ENCODE measurements at regions not wholly inside any gene's neighbourhood (a gene's known extent, or its start where the extent isn't known, plus 50 kb on each side); places are given as distances from the start of the nearest gene placed in this dataset.
"Not testable (repeated sequence)": the region's sequence is repeated elsewhere in the genome, so short reads cannot be mapped to it uniquely, and the experiment has no call there.

- no peak for TF ChIP-seq CTCF (IDR thresholded peaks at IDR 0.05; ENCODE audit: low read depth, low read length, missing control alignments)
- no peak for DNase-seq (ENCODE audit: low read depth)
- no peak overlapping the region for H3K4me3 ChIP-seq (ENCODE audit: low read depth, low read length)
Measured at GRCh38 chr2:220585241-220585640, 957.8 kb downstream of the SLC4A3 start.

GRCh38 chr2:220586980-220587530 lies 959.6 kb downstream of the SLC4A3 start:
- TF ChIP-seq CTCF (IDR thresholded peaks at IDR 0.05; ENCODE audit: low read depth, low read length, missing control alignments), result no peak
- no peak overlapping the region for H3K4me3 ChIP-seq (ENCODE audit: low read depth, low read length)
- DNase-seq (ENCODE audit: low read depth), result no peak

- no peak overlapping the region for H3K4me3 ChIP-seq (ENCODE audit: low read depth, low read length)
- no peak for DNase-seq (ENCODE audit: low read depth)
- TF ChIP-seq CTCF (IDR thresholded peaks at IDR 0.05; ENCODE audit: low read depth, low read length, missing control alignments), result no peak
Measured at GRCh38 chr2:220588148-220588547, 960.7 kb downstream of the SLC4A3 start.

GRCh38 chr2:220590476-220590875 lies 963.0 kb downstream of the SLC4A3 start:
- no peak overlapping the region for H3K4me3 ChIP-seq (ENCODE audit: low read depth, low read length)
- no peak for TF ChIP-seq CTCF (IDR thresholded peaks at IDR 0.05; ENCODE audit: low read depth, low read length, missing control alignments)

GRCh38 chr2:220593526-220593925 lies 966.1 kb downstream of the SLC4A3 start:
- H3K4me3 ChIP-seq (ENCODE audit: low read depth, low read length), result no peak overlapping the region
- DNase-seq (ENCODE audit: low read depth), result no peak
- no peak for TF ChIP-seq CTCF (IDR thresholded peaks at IDR 0.05; ENCODE audit: low read depth, low read length, missing control alignments)

More at GRCh38 chr2:220590476-220590875, 963.0 kb downstream of the SLC4A3 start:
- no peak for DNase-seq (ENCODE audit: low read depth)

GRCh38 chr2:220601674-220602073 lies 970.4 kb downstream of the EPHA4 start:
- no peak for DNase-seq (ENCODE audit: low read depth)
- H3K4me3 ChIP-seq (ENCODE audit: low read depth, low read length), result no peak overlapping the region
- TF ChIP-seq CTCF (IDR thresholded peaks at IDR 0.05; ENCODE audit: low read depth, low read length, missing control alignments), result no peak

- not testable (repeated sequence) for H3K4me3 ChIP-seq (ENCODE audit: low read depth, low read length); DNase-seq (ENCODE audit: low read depth)
Measured at GRCh38 chr2:220613004-220613403, 959.1 kb downstream of the EPHA4 start.
